Common myeloid progenitor, CD34-positive (primary cell): ENCODE measurements at regions not wholly inside any gene's neighbourhood (a gene's known extent, or its start where the extent isn't known, plus 50 kb on each side); places are given as distances from the start of the nearest gene placed in this dataset.

Source experiments
- CTCF ChIA-PET: fragments of 350-600 bp; sonication (Branson Sonifier 250); formaldehyde crosslinking; loops from one replicate; lab custom pipeline; 2021; ENCODE audit warnings: antibody characterized with exemption; lab: Charles Lee
- POLR2A ChIA-PET: fragments of 350-600 bp; sonication (Branson Sonifier 250); formaldehyde crosslinking; loops from one replicate; lab custom pipeline; 2021; ENCODE audit warnings: antibody characterized with exemption; lab: Charles Lee
- DNase-seq, 3 donors: peaks; one replicate each; pipeline versions ENCODE4 v3.0.0 to v3.0.0-alpha.2; 2013
- H3K27ac ChIP-seq, 2 experiments: 1 replicate in 1 of 2; 2 replicates in 1 of 2; pipeline ENCODE4 v1.7.0; 2013; ENCODE audit warnings: inconsistent platforms in 2 of 2, low read length in 2 of 2, mild to moderate bottlenecking in 2 of 2, low read depth in 1 of 2, moderate library complexity in 1 of 2; ENCODE audit not compliant: severe bottlenecking in 2 of 2, insufficient read depth in 1 of 2, poor library complexity in 1 of 2
- H3K27me3 ChIP-seq, 5 experiments: replicated peaks in 2 of 5; 1 replicate in 3 of 5; 2 replicates in 2 of 5; pipeline versions ENCODE4 v1.6.1 to v1.7.0; 2013; ENCODE audit warnings: low read length in 4 of 5, mild to moderate bottlenecking in 2 of 5, moderate library complexity in 2 of 5, inconsistent platforms in 1 of 5; ENCODE audit not compliant: insufficient read depth in 5 of 5, control insufficient read depth in 4 of 5
- H3K36me3 ChIP-seq, 4 experiments: 1 replicate in 2 of 4; 2 replicates in 2 of 4; pipeline versions ENCODE4 v1.6.1 to v1.7.0; 2013; ENCODE audit warnings: low read length in 3 of 4, control low read depth in 1 of 4, mild to moderate bottlenecking in 1 of 4; ENCODE audit not compliant: control insufficient read depth in 4 of 4, insufficient read depth in 4 of 4
- H3K4me1 ChIP-seq, 4 experiments: 1 replicate in 3 of 4; 2 replicates in 1 of 4; pipeline versions ENCODE4 v1.6.1 to v1.7.1; 2013; ENCODE audit warnings: low read length in 3 of 4, mild to moderate bottlenecking in 3 of 4, control low read depth in 1 of 4, inconsistent platforms in 1 of 4, moderate library complexity in 1 of 4; ENCODE audit not compliant: control insufficient read depth in 4 of 4, insufficient read depth in 4 of 4; ENCODE audit errors: control extremely low read depth in 1 of 4
- H3K4me3 ChIP-seq, 7 experiments: 1 replicate in 4 of 7; 2 replicates in 3 of 7; pipeline versions ENCODE4 v1.5.1 to v1.7.0; 2013; ENCODE audit warnings: mild to moderate bottlenecking in 7 of 7, low read length in 6 of 7, moderate library complexity in 6 of 7, inconsistent platforms in 2 of 7, low read depth in 2 of 7, control low read depth in 1 of 7; ENCODE audit not compliant: insufficient read depth in 4 of 7, control insufficient read depth in 1 of 7; ENCODE audit errors: extremely low read depth in 1 of 7
- H3K9me3 ChIP-seq, 5 experiments: 1 replicate in 4 of 5; 2 replicates in 1 of 5; pipeline versions ENCODE4 v1.6.1 to v1.7.1; 2013; ENCODE audit warnings: low read length in 4 of 5, mild to moderate bottlenecking in 2 of 5, inconsistent platforms in 1 of 5, low read depth in 1 of 5, moderate library complexity in 1 of 5; ENCODE audit not compliant: control insufficient read depth in 4 of 5, insufficient read depth in 2 of 5; ENCODE audit errors: control extremely low read depth in 1 of 5
- WGBS: methylation state at CpG from one replicate; pipeline ENCODE4 v1.1.5; 2013; ENCODE audit not compliant: insufficient coverage; 5-methylcytosine and 5-hydroxymethylcytosine counted together

DNA sequence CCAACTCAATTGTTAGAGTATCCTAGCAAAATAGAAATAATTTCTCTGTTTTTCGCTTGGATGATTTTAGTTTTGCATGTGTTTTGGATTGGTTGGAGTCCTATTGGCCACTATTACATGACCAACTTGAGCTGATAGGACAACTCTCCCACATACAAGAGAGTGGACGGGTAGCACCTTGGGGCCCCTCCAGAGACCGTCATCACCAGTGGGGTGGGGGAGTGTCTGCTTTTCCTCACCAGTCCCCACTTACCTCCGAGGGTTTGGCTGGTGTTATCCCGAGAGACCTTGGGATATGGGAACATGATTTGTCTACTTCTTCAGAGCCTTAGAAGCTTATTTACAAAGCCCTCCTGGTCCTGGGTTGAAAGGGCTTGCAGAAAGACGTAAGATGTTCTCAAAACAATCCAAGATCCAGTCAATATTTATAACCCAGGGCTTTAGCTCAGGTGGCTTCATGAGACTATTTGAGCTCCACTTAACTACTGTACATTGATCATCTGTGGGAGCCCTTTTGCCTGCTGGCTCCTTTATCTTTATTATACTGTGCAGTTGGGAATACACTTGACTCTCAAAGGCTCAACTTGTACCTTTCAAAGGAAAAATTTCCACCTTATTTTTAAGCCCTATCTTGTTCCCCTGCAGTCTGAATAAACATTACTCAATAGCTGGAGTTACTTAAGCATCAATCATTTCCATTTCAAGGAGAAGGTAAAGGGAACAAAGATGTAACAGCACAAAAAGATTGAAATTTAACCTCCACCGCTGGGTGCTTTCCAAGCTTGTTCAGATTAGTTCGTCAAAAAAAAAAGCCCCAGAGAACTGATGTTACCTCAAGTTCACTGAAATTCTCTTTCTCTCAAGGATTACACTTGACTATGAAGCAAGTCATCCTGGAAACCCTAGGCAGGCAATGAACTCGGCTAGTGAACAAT lies 119.7 kb downstream of the WDR11 start:
- Histone ChIP-seq H3K27ac (no peak overlapping the region), H3K27me3 (peaks cover 0 to 45% (median 7%) of the 10 kb centered on the region in 5 experiments), H3K4me3 (no peak overlapping the region), H3K36me3 (no peaks in the 10 kb centered on the region), H3K9me3 (peaks cover 0 to 28% (median 3%) of the 10 kb centered on the region in 5 experiments), H3K4me1 (no peaks in the 10 kb centered on the region)
- ChIA-PET POLR2A (no interaction called here), CTCF (no interaction called here)
- no peak for DNase-seq
- 82% methylated on average over 4 of the region's 9 CpGs for WGBS

DNA sequence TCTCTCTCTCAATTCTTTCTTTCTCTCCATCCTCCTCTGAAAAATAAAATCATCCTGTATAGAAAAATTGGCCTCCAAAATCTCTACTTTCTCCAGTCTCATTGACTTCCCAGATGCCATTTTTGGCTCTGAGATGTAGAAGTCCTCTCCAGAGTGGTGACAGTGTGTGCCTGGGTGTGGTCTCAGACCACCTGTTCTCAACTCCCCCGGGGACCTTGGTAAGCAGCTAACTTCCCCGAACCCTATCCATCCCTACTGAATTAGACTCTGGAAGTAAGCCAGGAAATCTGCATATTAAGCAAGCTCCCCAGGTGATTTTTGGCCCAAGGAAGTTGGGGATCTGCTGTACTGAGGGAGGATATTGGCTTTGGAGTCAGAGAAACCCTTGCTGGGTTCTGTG lies 120.5 kb downstream of the WDR11 start:
- Histone ChIP-seq H3K36me3 (no peaks in the 10 kb centered on the region), H3K4me1 (no peaks in the 10 kb centered on the region), H3K27ac (no peak overlapping the region), H3K9me3 (peaks cover 0 to 31% (median 3%) of the 10 kb centered on the region in 5 experiments), H3K27me3 (peaks cover 0 to 53% (median 5%) of the 10 kb centered on the region in 5 experiments), H3K4me3 (no peak overlapping the region)
- DNase-seq = no peak
- ChIA-PET POLR2A (no interaction called here), CTCF (no interaction called here)
- no CpG with 5 or more reads among the region's 2 CpGs for WGBS

DNA sequence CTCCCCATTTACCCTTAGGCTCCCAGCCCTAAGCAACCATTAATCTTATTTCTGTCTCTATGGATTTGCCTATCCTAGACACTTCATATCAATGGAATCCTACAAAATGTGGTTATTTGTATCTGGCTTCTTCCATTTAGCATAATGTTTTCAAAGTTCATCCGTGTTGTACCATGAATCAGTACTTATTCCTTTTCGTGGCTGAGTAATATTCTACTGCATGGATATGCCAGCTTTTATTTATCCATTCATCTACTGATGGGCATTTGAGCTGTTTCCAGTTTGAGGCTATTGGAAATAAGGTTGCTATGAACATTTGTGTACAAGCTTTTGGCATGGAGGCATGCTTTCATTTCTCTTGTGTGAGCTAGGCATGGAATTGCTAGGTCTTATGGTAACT lies 121.1 kb downstream of the WDR11 start:
- H3K27ac ChIP-seq = no peak overlapping the region
- H3K4me3 ChIP-seq = no peak overlapping the region
- no peaks in the 10 kb centered on the region for H3K4me1 ChIP-seq
- H3K36me3 ChIP-seq = no peaks in the 10 kb centered on the region
- no peak for DNase-seq
- WGBS = 100% methylated on average over 1 of the region's 2 CpGs
- POLR2A ChIA-PET = no interaction called here
- H3K27me3 ChIP-seq = peaks cover 0 to 54% (median 5%) of the 10 kb centered on the region in 5 experiments
- CTCF ChIA-PET = no interaction called here
- peaks cover 0 to 31% (median 3%) of the 10 kb centered on the region in 5 experiments for H3K9me3 ChIP-seq

DNA sequence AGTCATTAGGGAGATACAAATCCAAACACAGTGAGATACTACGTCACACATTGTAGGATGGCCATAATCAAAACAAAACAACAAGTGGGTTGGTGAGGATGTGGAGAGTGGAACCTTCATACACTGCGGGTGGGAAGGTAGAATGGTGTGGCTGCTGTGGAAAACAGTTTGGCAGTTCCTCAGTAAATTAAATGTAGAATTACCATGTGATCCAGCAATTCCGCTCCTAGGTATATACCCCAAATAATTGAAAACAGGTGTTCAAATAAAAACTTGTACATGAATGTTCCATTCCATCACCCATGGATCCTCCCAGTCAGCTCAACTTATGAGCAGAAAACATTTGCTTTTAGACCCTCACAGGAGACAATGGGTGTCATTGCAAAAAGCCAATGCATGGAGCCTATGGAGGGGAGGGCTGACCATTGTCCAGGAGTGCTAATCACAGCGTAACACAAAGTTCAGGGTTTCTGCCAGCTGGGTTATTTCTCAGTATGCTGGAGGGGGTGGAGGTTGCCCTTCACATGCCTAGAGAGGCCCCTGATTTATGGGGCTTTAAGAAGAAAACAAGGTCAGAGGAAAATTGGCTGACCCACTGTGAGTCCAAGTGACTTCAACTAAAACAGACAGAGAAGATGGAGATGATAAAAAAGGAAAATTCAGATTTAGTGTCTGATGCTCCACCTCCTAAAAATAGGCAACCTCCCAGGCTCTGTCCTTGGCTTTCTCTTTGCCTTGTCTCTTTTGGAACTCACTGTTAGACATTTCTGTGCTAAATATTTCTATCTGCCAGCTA lies 124.1 kb downstream of the WDR11 start:
- WGBS = 94% methylated on average over 2 of the region's 4 CpGs
- Histone ChIP-seq H3K4me3 (no peak overlapping the region), H3K36me3 (no peaks in the 10 kb centered on the region), H3K4me1 (peaks cover 0 to 11% (median 2%) of the 10 kb centered on the region in 4 experiments), H3K27me3 (peaks cover 4 to 68% (median 18%) of the 10 kb centered on the region in 5 experiments), H3K27ac (no peak overlapping the region), H3K9me3 (peaks cover 2 to 31% (median 3%) of the 10 kb centered on the region in 5 experiments)
- CTCF ChIA-PET = no interaction called here
- POLR2A ChIA-PET = no interaction called here
- DNase-seq = no peak

DNA sequence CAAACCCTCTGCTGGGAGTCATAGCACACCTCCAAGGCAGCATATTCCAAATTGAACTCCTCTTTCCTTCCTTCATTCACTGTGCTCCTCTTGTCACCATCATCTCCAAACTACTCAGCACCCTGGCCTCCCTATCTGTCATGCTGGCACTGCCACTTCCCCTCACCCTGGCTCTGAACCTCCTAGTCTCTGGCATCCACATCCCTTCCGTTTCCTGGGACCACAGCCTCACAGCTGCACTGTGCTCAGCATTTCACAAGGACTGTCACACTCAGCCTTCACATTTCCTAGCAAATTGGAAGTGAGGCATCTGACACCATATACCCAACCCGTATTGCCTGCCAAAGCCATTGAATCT lies 124.7 kb downstream of the WDR11 start:
- no peaks in the 10 kb centered on the region for H3K36me3 ChIP-seq
- DNase-seq = no peak
- WGBS = 89% methylated on average over 2 of the region's 2 CpGs
- H3K4me1 ChIP-seq = peaks cover 0 to 11% (median 2%) of the 10 kb centered on the region in 4 experiments
- H3K9me3 ChIP-seq = peaks cover 2 to 31% (median 3%) of the 10 kb centered on the region in 5 experiments
- no peak overlapping the region for H3K4me3 ChIP-seq
- ChIA-PET POLR2A (no interaction called here), CTCF (no interaction called here)
- no peak overlapping the region for H3K27ac ChIP-seq
- peaks cover 4 to 70% (median 16%) of the 10 kb centered on the region in 5 experiments for H3K27me3 ChIP-seq

DNA sequence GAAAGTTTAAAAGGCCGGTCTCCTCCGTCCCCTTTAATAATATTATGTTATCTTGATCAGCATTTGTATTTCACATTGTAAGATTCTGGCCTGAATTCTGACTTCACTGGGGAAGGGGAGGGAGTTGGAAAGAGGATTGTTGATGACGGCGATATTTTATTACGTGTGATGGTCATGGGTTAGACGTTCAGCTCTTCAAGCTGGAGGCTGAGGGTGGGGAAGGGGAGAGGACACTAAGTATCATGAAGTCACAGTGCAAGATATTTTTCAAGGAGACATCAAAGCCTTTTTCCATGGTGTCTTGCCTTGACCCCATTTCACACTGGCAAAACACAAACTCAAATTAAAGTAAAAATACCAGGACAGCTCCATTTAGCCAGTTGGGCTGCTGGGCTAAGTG lies 126.7 kb downstream of the WDR11 start:
- Histone ChIP-seq H3K4me3 (no peak overlapping the region), H3K36me3 (no peaks in the 10 kb centered on the region), H3K9me3 (peaks cover 2 to 27% (median 2%) of the 10 kb centered on the region in 5 experiments), H3K4me1 (peaks cover 0 to 11% (median 2%) of the 10 kb centered on the region in 4 experiments), H3K27me3 (peaks cover 6 to 79% (median 24%) of the 10 kb centered on the region in 5 experiments), H3K27ac (no peak overlapping the region)
- POLR2A ChIA-PET = no interaction called here
- CTCF ChIA-PET = no interaction called here
- no peak for DNase-seq
- 89% methylated on average over 4 of the region's 6 CpGs for WGBS
